HFF-Myc (cell line): ENCODE measurements at regions not wholly inside any gene's neighbourhood (a gene's known extent, or its start where the extent isn't known, plus 50 kb on each side); places are given as distances from the start of the nearest gene placed in this dataset.
A peak's percentile ranks its signal among the peaks of the same experiment; 100 is the strongest.

Experiments
- DNase-seq: peaks from one replicate; pipeline ENCODE4 v3.0.0-alpha.2; 2011; ENCODE audit warnings: low read depth; ENCODE audit errors: extremely low read depth
- H3K4me3 ChIP-seq: replicated peaks from 2 replicates; pipeline ENCODE4 v1.5.1; 2011; ENCODE audit warnings: low read depth, mild to moderate bottlenecking, control low read depth, low read length
- TF ChIP-seq, protein P1 (sequence below): IDR thresholded peaks from 2 replicates; pipeline ENCODE4 v1.5.1; 2012; ENCODE audit warnings: mild to moderate bottlenecking, low read depth, low read length, control low read depth; ENCODE audit errors: missing control alignments

DNA sequence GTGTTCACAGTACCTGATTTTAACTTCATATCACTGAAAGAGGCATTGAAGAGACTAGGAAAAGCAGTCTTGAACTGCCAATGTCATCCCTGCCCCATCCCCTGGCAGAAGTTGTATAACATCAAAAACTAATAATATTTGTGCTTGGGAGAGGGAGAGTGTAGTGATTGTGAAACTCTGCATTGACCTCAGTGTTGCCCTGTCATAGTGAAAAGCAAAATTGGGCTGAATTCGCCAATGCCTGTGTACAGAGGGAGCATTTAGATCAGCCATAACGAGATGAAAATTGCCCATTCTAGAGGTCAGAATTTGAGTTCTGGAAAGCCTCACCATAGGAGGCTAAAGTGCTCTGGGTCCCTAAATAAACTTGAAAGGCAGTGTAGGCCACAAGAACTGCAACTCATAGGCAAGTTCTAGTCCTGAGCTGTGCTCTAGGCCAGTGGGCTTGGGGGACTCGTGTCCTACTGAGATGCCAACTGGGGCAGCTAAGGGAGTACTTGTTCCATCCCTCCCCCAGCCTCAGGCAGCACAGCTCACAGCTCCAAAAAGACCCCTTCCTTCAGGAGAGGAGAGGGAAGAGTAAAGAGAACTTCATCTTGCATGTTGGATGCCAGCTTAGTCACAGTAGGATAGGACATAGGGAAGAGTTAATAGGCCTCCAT lies 855.6 kb downstream of the TSN start:
- no peak for DNase-seq
- no peak overlapping the region for H3K4me3 ChIP-seq
- TF ChIP-seq, protein P1, sequence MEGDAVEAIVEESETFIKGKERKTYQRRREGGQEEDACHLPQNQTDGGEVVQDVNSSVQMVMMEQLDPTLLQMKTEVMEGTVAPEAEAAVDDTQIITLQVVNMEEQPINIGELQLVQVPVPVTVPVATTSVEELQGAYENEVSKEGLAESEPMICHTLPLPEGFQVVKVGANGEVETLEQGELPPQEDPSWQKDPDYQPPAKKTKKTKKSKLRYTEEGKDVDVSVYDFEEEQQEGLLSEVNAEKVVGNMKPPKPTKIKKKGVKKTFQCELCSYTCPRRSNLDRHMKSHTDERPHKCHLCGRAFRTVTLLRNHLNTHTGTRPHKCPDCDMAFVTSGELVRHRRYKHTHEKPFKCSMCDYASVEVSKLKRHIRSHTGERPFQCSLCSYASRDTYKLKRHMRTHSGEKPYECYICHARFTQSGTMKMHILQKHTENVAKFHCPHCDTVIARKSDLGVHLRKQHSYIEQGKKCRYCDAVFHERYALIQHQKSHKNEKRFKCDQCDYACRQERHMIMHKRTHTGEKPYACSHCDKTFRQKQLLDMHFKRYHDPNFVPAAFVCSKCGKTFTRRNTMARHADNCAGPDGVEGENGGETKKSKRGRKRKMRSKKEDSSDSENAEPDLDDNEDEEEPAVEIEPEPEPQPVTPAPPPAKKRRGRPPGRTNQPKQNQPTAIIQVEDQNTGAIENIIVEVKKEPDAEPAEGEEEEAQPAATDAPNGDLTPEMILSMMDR: no peak

GRCh38 chr2:122622934-122623333 lies 867.5 kb downstream of the TSN start:
- TF ChIP-seq, protein P1: no peak
- DNase-seq: no peak
- H3K4me3 ChIP-seq: no peak overlapping the region

- TF ChIP-seq, protein P1: no peak
- no peak overlapping the region for H3K4me3 ChIP-seq
- DNase-seq: no peak
Observed at GRCh38 chr2:122627388-122627787, 871.9 kb downstream of the TSN start.

GRCh38 chr2:122634256-122634655 lies 878.8 kb downstream of the TSN start:
- TF ChIP-seq, protein P1: no peak
- H3K4me3 ChIP-seq: no peak overlapping the region
- peak; percentile 10 for DNase-seq

GRCh38 chr2:122634920-122635319 lies 879.5 kb downstream of the TSN start:
- TF ChIP-seq, protein P1: no peak
- H3K4me3 ChIP-seq: no peak overlapping the region
- DNase-seq: no peak

- DNase-seq: no peak
- TF ChIP-seq, protein P1: no peak
- no peak overlapping the region for H3K4me3 ChIP-seq
Observed at GRCh38 chr2:122635686-122636085, 880.2 kb downstream of the TSN start.

DNA sequence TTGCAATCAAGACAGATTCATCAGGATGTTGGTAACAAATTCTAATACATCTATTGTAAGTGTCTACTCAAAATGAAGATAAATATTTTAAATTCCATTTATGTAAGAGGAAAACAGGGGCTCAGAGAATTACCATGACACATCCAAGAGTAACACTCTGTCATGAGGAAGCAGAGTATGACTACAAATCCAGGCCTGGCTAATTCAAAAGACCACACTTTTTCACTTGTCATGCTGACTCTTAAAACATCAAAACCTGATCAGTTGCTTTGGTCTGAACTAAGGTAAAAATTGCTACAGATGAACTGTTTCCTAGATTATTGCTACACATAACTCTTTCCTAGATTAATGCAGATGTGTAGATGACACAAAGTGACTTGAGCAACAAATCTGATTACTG lies 880.6 kb downstream of the TSN start:
- DNase-seq: no peak
- TF ChIP-seq, protein P1: no peak

More for the DNA sequence above, 880.6 kb downstream of the TSN start:
- no peak overlapping the region for H3K4me3 ChIP-seq
